Femur (tissue), 1 donor: ENCODE measurements at regions not wholly inside any gene's neighbourhood (a gene's known extent, or its start where the extent isn't known, plus 50 kb on each side); places are given as distances from the start of the nearest gene placed in this dataset.

Experiments
- DNase-seq: peaks from one replicate; pipeline ENCODE4 v3.0.0-alpha.2; 2017

DNA sequence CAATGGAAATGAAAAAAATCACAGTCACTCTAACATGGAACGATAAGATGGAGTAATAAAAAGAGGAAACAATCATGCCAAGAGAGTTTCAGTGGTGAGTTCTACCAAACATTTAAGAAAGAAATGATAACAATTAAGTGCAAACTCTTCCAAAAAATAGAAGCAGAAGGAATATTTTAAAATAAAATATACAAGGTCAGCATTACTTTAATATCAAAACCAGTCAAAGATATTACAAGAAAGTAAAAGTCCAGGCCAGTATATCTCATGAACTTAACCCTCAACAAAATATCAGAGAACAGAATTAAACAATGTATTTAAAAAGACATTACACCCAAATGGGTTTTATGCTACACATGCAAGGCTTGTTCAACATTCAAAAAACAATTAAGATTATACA is 829.4 kb downstream of the TRIB2 start:
- no peak for DNase-seq

DNA sequence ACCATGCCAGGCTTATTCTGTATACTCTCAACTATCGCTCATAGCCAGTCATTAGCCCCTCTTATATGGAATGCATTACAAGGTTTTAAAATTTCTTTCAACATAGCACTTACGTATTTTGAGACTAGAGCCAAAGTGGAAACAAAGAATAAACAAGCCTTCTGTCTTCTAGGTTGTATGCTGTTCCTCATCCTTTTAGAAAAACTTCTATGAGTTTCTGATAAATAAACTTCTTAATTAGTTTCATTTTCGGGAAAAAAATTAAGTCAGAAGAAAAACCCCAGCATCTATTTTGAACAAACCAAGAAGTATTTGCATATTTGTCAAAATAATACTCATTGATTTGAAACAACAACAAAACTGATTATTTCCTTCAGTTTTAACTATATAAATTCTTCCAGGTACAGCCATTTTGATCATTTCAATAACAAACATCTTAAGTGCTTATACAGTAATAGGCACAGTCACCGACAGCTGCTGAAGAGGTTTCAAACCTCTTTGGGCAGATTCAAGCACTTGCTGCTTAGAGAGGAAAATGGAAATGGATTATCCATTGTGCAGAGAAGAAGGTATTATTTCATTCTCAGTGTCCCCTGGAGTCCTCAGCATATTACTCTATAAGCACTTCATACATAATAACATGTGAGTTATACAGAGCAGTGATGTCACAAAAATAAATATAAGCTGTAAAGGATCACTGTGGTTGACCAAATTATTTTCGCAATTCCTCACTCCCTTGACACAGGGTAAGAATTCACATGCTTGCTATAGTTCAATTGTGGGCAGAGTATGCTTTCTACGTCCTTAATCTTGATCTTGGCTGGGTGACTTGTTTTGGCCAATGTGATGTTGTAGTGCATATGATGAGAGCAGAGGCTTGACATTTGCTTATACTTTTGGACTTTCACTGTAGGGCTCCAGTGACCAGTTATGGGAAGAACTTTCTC is 833.8 kb downstream of the TRIB2 start:
- DNase-seq, result no peak

DNA sequence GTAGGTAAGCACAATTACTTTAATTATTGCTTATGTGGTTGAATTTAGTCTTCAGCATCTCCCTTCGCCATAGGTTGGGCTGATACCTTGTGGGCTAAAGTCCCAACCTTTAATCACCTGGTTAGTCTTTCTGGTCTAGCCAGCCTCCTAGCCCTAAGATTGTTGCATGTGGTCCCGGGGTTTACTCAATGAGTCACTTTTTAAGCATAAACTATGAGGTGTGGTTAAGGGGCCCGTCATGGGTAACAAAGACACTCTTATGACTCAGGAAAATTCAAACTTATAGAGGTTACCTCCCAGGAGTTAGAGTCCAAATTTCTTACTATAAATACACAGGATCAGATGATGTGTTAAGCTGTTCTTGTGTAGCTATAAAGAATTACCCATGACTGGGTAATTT is 841.6 kb downstream of the TRIB2 start:
- DNase-seq, result no peak

DNA sequence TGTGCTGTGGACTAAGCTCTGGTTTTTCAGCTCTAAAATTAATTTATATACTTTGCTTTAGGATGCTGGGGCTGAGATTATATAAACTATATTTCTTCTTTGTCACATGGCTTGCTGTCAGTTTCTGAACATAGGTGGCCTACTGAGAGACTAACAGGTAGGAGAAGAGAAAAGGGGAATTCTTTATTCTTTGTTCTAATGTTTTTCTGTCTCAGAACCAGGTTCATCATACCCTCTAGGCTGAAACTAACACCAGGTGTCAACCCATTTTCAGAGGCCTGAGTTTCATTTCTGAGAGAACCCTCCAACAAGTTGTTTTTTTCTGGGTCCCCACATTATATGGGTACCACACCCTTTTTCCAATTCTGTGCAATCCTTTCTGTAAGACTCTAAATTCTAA is 843.6 kb downstream of the TRIB2 start:
- DNase-seq, result no peak

DNA sequence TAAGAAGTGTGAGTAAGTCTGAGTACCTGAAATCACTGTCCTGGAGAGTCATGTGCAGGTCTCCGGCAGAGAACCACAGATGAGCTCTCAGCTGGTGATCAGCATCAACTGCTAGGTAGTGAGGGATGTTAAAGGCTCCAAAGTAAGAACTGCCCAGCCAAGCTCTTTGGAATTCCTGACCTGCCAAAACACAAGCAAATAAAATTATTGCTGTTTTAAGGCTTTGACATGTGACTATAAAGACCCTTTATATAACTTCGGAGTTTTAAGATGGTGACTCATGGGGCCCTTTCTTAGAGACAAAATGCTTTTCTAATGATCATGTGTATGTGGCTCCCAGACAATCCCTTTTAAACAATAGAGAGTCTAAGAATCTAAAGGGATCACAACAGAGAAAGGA is 855.7 kb downstream of the TRIB2 start:
- no peak for DNase-seq

DNA sequence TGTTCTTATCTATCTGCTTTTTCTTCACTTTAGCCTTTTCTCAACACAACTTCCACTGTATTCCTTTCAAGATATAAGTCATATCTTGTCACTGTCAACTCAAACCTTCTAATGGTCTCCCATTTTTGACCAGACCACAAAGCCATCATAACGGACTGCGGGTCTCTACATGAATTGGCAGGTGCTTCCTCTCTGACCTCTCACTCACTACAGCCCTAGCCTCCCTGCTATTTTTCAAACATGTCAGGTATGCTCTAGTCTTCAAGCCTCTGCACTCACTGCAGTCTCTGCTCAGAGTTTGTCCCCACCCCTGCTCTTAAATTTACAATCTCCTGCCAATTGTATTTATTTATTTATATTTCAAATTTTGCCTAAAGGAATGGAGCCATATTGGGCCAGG is 858.1 kb downstream of the TRIB2 start:
- DNase-seq, result no peak

DNA sequence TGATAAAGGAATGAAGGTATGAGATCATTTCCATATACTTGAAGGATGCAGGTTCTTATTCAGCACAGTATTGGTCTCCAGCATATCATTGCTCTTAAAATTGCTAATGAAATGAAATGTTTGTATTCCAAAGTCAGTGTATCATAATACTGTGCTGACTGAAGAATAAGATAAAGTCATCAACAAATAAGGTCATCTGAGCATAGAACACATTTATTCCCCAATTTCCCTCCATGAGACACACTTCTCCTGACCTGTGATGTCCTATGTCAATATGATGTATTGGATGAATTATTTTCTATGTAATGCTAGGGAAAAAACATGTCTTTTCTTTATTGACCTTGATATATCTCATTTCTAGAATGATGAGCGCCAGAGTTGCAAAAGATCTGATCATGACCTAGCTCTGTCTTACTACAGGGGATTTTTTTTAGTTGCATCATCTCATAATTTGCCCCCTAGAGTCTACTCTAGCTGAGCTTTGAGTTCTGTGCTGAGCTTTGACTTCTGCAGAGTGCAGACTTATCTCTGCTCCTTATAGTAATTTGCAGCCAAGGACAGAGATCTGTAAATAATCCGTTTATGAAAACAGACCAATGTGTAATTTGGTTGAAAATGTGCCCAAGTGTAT is 859.8 kb downstream of the TRIB2 start:
- DNase-seq, result no peak

DNA sequence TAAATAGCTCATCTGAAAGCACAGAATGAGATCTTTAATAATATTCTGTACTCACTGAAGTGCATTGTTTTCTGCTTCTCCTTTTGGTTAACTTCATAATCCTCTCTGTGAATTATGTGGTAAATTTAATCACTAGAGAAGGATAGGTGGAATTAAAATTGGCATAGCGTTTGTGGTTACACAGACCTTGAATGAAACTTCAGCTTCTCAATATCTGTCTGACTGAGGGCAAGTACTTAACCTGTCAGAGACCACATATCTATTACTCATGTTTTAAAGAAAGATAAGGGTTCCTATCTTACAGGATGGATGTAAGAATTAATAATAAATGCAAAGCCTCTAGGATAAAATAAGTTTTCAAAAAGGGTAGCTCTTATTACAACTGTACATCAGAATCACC is 861.8 kb downstream of the TRIB2 start:
- DNase-seq, result no peak

DNA sequence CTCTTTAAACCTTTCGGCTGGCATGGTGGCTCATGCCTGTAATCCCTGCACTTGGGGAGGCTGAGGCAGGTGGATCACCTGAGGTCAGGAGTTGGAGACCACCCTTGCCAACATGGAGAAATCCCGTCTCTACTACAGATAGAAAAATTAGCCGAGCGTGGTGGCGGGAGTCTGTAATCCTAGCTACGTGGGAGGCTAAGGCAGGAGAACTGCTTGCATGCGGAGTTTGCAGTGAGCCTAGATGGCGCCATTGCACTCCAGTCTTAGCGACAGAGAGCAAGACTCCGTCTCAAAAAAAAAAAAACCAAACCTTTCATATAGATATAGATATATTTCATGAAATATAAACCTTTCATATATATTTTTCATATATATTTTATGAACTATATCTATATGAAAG is 864.7 kb downstream of the TRIB2 start:
- DNase-seq, result no peak

DNA sequence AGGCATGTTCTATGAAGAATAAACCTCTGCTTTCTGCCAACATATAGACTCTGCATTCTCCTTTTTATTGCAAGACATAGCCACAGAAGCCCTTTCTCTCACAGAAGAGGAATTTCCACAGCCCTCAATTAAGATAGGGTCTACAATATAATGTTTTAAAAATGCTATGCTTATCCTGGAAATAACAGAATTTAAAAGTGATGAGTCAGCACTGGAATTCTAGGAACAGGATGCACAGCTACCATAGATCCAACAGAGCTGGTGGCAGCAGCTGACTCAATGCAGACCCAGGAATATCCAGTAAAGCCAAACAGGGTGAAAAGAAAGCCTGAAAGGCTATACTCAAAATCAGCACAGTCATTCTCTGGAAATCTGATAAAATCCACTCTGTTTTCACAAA is 866.9 kb downstream of the TRIB2 start:
- DNase-seq, result no peak

DNA sequence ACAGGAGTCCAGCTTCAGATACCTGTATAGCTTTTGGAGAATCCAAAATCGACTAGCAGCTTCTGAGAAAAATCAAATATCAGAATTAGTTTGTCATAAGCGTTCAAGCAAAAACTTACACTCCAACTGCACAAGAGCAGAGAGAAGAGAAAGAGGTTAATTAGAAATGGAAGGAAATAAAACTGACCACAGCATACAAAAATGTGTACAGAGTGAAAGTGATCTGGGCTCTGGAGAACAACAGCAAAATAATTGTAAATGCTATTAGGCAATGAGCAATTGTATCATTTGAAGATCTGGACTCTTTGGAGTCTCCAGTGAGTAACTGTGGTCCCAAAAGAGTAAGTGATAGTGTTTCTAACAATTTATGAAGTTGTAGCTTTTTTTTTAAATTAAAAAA is 867.3 kb downstream of the TRIB2 start:
- DNase-seq, result no peak

DNA sequence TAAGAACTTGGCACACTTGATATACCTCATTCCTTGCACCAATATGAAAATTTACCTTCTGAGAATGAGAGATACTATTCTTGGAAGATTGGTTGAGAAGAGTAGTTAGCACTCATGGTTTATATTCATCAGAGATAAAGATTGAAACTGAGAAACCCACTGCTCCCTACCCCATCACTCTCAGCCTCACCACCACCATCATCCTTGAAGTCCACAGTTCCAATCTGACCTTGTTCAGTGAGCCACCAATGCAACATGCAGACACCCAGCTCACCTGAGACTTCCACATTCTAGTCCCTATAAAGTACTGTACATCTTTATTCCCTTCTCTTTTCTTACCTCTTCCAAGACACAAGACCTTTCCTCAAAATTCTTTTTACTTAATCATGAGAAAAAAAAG is 869.0 kb downstream of the TRIB2 start:
- DNase-seq, result no peak

DNA sequence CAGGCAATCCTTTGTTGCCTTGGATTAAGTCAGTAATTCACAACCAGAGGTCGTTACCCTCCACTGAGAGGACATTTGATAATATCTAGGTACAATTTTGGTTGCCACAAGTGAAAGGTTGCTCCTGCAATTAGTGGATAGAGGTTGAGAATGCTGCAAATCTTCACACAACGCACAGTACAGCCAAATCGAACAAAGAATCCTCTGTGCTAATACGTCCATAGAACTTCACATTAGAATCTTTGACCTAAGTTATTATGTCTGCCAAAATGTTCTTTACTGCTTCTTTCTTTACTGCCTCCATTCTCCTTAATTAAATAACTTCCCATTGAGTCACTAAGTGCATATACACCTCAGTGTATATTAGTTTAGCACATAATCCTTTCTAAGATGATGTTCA is 879.5 kb downstream of the TRIB2 start:
- no peak for DNase-seq

DNA sequence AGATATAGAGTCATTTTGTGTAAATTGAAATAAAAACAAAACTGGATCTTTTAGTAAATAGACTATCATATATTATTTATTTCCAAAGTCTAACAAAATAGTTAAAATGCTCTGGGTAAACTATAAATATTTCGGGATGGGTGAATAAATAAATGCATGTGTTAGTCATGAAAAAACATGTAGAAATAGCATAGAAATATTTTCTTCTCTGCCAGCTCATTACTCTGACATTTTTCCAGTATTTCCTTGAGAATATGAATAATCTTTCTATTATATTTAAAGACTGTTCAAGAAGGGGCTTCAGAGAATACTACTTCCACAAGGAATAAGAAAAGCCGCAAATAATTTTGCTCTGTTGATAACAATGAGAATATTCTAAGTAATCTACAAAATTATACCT is 880.4 kb downstream of the TRIB2 start:
- DNase-seq, result no peak

DNA sequence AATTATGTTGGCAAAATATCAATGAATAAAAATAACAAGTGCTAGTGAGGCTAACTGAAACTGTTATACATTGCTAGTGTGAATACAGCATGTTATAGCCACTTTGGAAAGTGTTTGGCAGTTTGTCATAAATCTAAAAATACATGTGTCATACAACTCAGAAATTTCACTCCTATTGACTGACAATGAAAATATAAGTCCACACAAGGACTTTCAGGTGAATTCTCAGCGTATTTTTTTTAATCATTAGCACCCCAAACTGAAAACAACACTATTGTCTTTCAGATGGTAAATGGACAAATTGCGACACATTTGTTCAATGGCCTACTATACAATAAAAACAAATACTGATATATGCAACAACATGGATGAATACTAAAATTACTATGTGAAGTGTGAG is 884.8 kb downstream of the TRIB2 start:
- no peak for DNase-seq

DNA sequence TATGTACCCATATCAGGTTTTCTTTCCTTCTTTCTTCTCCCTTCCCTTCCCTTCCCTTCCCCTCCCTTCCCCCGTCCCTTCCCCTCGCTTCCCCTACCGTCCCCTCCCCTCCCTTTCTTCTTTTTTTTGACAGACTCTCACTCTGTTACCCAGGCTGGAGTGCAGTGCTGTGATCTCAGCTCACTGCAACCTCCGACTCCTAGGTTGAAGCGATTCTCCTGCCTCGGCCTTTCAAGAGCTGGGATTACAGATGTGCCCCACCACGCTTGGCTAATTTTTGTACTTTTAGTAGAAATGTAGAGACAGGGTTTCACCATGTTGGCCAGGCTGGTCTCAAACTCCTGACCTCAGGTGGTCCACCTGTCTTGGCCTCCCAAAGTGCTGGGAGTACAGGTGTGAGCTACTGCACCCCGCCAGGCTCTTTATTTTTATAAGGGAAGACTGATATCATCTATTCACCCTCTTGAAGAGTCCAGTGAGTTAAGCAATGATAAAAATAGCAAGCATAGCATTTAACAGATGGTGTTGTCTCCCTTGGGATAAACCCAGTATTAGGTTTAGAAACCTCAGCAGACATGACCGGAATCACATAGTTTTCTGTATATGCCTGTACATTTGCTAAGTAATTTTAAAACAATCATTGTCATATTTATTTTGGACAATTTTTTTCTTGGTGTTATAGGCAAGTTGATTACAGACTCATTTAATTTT is 888.4 kb downstream of the TRIB2 start:
- DNase-seq, result no peak

DNA sequence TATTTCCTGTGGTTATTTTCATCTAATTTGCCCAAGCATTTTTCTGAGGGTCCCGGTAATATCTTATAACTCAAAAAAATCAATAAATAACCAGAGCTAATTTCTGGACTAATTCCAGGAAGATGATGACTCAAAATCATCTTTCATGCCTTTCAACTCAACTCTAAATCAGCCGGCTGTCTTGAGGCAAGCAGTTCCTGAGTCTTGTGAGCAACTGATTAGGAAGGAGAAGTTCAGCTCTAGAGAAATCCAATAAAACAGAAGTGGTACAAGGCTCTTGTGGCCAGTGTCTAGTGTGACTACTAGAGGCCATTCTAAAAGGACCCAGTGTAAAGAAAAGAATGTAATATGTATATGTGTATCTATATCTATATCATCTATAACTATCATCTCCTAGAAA is 890.4 kb downstream of the TRIB2 start:
- DNase-seq, result no peak

DNA sequence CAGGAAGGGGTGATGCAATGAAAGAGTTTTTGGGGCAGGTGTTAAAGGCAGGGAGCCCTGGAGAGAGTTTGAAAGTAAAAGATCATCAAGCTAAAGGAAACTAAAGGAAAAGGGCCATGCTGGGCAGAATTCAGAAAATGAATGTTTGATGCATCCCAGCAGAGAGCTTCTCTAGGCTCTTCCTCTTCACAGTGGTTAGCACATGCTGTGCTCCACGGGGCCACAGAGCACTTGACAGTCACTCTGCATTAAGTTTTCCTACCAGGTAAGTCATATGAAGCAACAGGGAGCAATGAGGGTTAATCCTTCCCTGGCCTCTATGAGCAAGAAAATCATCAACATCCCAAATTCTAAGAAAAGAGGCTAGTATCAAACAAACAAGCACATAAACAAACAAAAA is 895.2 kb downstream of the TRIB2 start:
- no peak for DNase-seq

DNA sequence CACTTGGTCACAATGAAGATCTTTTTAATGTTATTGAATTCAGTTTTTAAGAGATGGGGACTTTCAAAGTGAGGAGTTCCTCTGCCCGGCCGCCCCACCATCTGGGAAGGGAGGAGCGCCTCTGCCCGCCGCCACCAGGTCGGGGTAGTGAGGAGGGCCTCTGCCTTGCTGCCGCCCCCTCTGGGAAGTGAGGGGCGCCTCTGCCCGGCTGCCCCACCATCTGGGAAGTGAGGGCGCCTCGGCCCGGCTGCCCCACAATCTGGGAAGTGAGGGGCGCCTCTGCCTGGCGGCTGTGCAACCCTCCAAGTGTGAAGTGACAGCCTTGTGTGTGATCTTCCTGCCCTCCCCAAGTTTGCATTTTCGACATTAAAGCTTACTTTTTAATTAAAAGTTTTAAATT is 899.3 kb downstream of the TRIB2 start:
- DNase-seq, result no peak

DNA sequence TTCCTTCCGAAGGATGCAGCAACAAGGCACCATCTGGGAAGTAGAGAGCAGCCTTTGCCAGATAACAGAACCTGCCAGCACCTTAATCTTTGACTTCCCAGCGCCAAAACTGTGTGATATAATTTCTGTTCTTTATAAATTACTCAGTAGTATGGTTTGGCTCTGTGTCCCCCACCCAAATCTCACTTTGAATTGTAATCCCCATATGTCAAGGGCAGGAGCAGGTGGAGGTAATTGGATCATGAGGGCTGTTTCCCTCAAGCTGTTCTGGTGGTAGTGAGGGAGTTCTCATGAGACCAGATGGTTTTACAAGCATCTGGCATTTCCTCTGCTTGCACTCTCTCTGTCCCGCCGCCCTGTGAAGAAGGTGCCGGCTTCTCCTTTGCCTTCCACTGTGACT is 899.9 kb downstream of the TRIB2 start:
- DNase-seq, result no peak

DNA sequence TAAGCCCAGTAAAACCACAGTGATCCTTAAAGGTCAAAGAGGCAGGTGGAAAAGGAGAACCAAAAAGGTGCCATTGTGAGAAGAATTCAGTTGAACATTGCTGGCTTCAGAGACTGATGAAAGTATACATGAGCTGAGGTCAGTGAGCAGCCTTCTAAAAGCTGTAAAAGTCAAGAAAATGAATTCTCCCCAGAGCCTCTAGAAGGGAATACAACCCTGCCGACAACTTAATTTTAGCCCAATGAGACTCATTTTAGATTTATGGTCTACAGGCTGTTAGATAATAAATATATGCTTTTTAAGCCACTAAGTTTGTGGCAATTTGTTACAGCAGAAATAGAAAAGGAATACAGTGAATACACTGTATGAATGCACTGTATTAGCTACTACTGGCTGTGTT is 911.4 kb downstream of the TRIB2 start:
- no peak for DNase-seq

DNA sequence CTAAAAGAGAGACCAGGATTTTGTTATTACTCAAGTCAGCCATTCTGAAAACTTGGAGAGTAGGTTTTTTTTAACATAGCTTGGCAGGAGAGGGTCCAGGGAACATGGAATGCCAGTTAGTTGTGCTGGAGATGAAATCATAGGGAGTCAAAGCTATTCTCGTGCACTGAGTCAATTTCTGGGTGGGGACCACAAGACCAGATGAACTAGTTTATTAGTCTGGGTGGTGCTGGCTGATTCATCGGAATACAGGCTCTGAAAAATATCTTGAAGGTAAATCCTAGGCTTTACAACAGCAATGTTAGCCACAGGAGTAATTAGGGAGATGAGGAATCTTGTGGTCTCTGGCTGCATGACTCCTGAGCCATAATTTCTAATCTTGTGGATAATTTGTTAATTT is 921.4 kb downstream of the TRIB2 start:
- DNase-seq, result no peak

DNA sequence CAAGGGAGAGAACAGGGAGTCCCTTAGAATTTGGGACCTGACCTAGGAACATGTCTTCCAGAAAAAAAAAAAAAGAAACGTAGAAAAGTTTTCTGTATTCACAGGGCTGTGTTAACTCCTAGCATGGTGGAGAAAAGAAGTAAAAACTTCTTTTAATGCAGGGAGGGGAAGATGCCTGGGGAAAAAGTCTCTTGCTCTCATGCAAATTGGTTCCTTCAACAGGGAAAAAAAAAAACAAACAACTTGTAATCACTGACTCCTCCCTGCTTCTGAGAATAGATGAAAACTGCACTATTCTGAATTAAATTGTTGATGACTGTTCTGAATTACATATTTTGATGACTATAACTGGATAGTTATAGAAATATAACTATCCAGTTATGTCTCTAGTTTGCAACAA is 933.2 kb downstream of the TRIB2 start:
- DNase-seq, result no peak

DNA sequence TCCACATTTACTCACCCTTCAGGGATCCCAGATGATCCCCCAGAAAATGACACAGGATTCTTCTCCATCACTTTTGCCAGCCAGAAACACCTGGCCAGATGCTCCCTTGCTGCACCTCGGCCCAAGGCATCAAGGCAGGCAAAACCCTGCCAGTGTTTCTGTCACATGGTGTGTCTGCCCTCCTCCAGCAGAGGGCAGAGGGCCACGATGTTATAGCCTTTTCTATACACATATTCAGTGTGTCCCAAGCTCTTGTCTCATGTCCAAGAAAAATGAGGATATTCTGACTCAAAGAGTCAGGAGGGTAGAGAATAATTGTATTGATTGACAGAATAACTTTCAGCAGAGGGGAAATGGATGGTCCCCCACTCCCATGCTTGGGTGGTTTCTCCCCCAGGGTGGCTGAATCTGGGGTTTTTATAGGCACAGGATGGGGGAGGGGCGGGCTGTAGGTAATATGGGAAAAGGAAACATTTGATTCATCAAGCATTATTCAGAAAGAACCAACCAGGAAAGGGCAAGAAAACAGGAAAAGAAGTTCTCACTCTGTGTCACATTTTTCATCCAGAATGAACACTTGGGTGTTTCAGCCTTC is 933.9 kb downstream of the TRIB2 start:
- no peak for DNase-seq
